Hepatocyte (in vitro differentiated cells): ENCODE measurements at regions not wholly inside any gene's neighbourhood (a gene's known extent, or its start where the extent isn't known, plus 50 kb on each side); places are given as distances from the start of the nearest gene placed in this dataset.

Experiments
- DNase-seq: peaks from one replicate; pipeline ENCODE4 v3.0.0-alpha.2; 2016; ENCODE audit warnings: low spot score
- H2AFZ ChIP-seq: fragments of 200-600 bp; sonication (generic); 2 replicates; pipeline ENCODE4 v1.6.0; 2016; ENCODE audit warnings: antibody characterized with exemption, mild to moderate bottlenecking
- H3K27ac ChIP-seq: fragments of 200-600 bp; sonication (generic); 2 replicates; pipeline ENCODE4 v1.5.1; 2016; ENCODE audit warnings: mild to moderate bottlenecking
- H3K27me3 ChIP-seq: fragments of 200-600 bp; sonication (generic); 2 replicates; pipeline ENCODE4 v1.6.1; 2016
- H3K36me3 ChIP-seq: fragments of 200-600 bp; sonication (generic); replicated peaks from 2 replicates; pipeline ENCODE4 v1.5.1; 2016; ENCODE audit warnings: low read depth; ENCODE audit not compliant: insufficient read depth
- H3K4me1 ChIP-seq: fragments of 200-600 bp; sonication (generic); 2 replicates; pipeline ENCODE4 v1.5.1; 2016; ENCODE audit warnings: mild to moderate bottlenecking, moderate library complexity; ENCODE audit not compliant: insufficient read depth
- H3K4me2 ChIP-seq: fragments of 200-600 bp; sonication (generic); 2 replicates; pipeline ENCODE4 v1.6.0; 2016
- H3K4me3 ChIP-seq: fragments of 200-600 bp; sonication (generic); 2 replicates; pipeline ENCODE4 v1.5.1; 2016; ENCODE audit warnings: mild to moderate bottlenecking
- H3K79me2 ChIP-seq: fragments of 200-600 bp; sonication (generic); 2 replicates; pipeline ENCODE4 v1.6.0; 2017; ENCODE audit warnings: mild to moderate bottlenecking
- H3K9me2 ChIP-seq: fragments of 200-600 bp; sonication (generic); replicated peaks from 2 replicates; pipeline ENCODE4 v1.6.0; 2017; ENCODE audit warnings: mild to moderate bottlenecking; ENCODE audit not compliant: insufficient read depth
- H3K9me3 ChIP-seq: fragments of 200-600 bp; sonication (generic); 2 replicates; pipeline ENCODE4 v1.5.1; 2016; ENCODE audit warnings: low read depth, mild to moderate bottlenecking
- H4K20me1 ChIP-seq: fragments of 200-600 bp; sonication (generic); 2 replicates; pipeline ENCODE4 v1.6.0; 2016; ENCODE audit warnings: mild to moderate bottlenecking; ENCODE audit not compliant: insufficient read depth, poor library complexity, severe bottlenecking
- EZH2 ChIP-seq: fragments of 200-600 bp; sonication (generic); IDR thresholded peaks from 2 replicates; pipeline ENCODE4 v1.6.1; 2016; ENCODE audit warnings: antibody characterized with exemption, mild to moderate bottlenecking, borderline replicate concordance
- EZH2phosphoT487 ChIP-seq: fragments of 200-600 bp; sonication (generic); IDR thresholded peaks from one replicate; pipeline ENCODE4 v1.6.1; 2018; ENCODE audit warnings: antibody characterized with exemption, mild to moderate bottlenecking, low read depth, moderate library complexity; ENCODE audit not compliant: unreplicated experiment, severe bottlenecking
- WGBS: methylation state at CpG from one replicate; pipeline ENCODE4 v1.1.6; 2016; ENCODE audit warnings: low lambda C conversion rate; ENCODE audit errors: missing lambda C conversion rate; 5-methylcytosine and 5-hydroxymethylcytosine counted together
- small RNA-seq: library from RNA; depleted of rRNA; stranded (forward); fragments of <200 nt; gene quantifications from one replicate; pipeline ENCODE3, GENCODE V24; 2014
- TF ChIP-seq, protein P1 (sequence below): fragments of 200-600 bp; sonication (generic); IDR thresholded peaks from 2 replicates; pipeline ENCODE4 v1.5.1; 2016; ENCODE audit warnings: antibody characterized with exemption, mild to moderate bottlenecking; ENCODE audit not compliant: poor library complexity

DNA sequence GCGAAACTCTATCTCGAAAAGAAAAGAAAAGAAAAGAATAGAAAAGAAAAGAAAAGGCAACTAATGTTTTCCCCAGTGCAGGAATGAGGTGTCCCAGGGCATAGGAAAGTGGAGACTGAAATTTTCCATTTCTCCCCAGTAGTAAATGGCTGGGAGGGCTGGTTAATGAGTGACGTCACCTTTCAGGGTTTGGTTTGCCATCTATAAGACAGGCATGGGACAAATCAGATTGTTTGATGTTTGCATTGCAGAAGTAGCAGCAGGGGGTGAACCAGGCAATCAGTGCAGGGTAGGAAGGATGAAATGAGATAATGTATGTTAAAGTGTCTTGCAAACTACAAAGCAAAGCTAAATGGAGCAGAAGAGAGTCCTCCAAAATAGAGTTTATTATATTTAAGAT lies 533.4 kb downstream of the PKHD1 start:
- Histone ChIP-seq H3K4me1 (no peaks in the 10 kb centered on the region), H3K9me2 (no peaks in the 10 kb centered on the region), H3K27ac (no peak overlapping the region), H3K79me2 (no peaks in the 10 kb centered on the region), H3K9me3 (no peaks in the 10 kb centered on the region), H3K4me2 (no peak overlapping the region), H4K20me1 (no peaks in the 10 kb centered on the region), H3K27me3 (no peaks in the 10 kb centered on the region), H2AFZ (no peak overlapping the region), H3K36me3 (no peaks in the 10 kb centered on the region), H3K4me3 (no peak overlapping the region)
- no peak for DNase-seq
- 79% methylated on average over 3 of the region's 3 CpGs for WGBS
- TF ChIP-seq EZH2phosphoT487, result no peak
- TF ChIP-seq, protein P1, sequence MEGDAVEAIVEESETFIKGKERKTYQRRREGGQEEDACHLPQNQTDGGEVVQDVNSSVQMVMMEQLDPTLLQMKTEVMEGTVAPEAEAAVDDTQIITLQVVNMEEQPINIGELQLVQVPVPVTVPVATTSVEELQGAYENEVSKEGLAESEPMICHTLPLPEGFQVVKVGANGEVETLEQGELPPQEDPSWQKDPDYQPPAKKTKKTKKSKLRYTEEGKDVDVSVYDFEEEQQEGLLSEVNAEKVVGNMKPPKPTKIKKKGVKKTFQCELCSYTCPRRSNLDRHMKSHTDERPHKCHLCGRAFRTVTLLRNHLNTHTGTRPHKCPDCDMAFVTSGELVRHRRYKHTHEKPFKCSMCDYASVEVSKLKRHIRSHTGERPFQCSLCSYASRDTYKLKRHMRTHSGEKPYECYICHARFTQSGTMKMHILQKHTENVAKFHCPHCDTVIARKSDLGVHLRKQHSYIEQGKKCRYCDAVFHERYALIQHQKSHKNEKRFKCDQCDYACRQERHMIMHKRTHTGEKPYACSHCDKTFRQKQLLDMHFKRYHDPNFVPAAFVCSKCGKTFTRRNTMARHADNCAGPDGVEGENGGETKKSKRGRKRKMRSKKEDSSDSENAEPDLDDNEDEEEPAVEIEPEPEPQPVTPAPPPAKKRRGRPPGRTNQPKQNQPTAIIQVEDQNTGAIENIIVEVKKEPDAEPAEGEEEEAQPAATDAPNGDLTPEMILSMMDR, result no peak
- TF ChIP-seq EZH2, result no peak

DNA sequence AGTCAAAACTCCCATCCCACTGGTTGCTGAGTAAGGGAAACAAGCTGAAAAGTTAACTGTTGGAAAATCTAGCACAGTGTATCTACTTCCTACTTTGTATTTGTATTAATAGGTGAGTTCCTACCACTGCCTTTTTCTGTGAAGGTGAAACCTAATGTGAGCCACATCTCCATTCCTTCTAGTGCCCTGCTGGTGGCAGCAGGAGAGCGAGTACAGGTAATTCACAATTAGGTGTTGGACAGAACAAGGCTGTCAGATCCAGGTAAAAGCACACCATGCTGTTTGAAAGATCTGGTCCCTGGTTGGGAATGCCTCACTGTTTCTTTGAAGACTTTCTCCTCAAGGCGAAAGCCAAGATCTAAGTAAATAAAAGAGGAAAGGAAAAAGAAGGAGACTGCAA lies 528.4 kb downstream of the PKHD1 start:
- peak; percentile 33 for DNase-seq
- TF ChIP-seq EZH2phosphoT487, result no peak
- TF ChIP-seq, protein P1, result peak; percentile 43
- no peaks in the 10 kb centered on the region for H3K9me2 ChIP-seq

DNA sequence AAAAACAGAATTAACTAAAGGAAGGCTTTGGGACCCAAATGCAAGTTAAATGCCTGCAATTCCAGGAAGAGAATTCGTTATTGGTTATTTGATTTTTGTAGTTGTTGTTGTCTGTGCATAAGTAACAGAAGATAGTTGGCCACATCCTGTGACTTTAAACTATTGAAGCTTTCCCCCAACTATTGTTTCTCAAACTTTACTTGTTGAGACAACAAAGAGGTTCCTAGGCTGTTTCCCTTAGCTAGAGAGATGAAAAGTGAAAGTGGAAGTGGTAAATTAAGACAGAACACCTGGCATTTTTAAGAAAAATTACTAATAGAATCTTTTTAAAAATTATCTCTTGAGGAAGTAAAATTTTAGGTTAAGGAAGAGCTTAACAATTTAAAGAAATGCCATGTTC lies 525.2 kb downstream of the PKHD1 start:
- TF ChIP-seq, protein P1, result no peak
- no peak for TF ChIP-seq EZH2phosphoT487
- Histone ChIP-seq H3K36me3 (no peaks in the 10 kb centered on the region), H3K27ac (no peak overlapping the region), H3K4me3 (no peak overlapping the region), H3K9me2 (no peaks in the 10 kb centered on the region), H3K27me3 (no peaks in the 10 kb centered on the region), H2AFZ (no peak overlapping the region), H3K79me2 (no peaks in the 10 kb centered on the region), H3K9me3 (no peaks in the 10 kb centered on the region), H3K4me2 (no peak overlapping the region), H3K4me1 (no peaks in the 10 kb centered on the region), H4K20me1 (no peaks in the 10 kb centered on the region)
- WGBS, result 57% methylated on average over 1 of the region's 1 CpG
- no peak for DNase-seq

More for the DNA sequence above, 528.4 kb downstream of the PKHD1 start:
- Histone ChIP-seq H3K36me3 (no peaks in the 10 kb centered on the region), H3K4me1 (no peaks in the 10 kb centered on the region), H3K9me3 (no peaks in the 10 kb centered on the region), H3K4me2 (no peak overlapping the region), H3K79me2 (no peaks in the 10 kb centered on the region), H4K20me1 (no peaks in the 10 kb centered on the region), H2AFZ (no peak overlapping the region), H3K27me3 (no peaks in the 10 kb centered on the region), H3K4me3 (no peak overlapping the region), H3K27ac (no peak overlapping the region)
- 65% methylated on average over 2 of the region's 2 CpGs for WGBS

Small RNA genes in the stretch of these regions (small RNA-seq; reads per million reads assigned to genes)
- 0.12 reads per million for gene RF00572
